ENCODE measurements at regions not wholly inside any gene's neighbourhood (a gene's known extent, or its start where the extent isn't known, plus 50 kb on each side); places are given as distances from the start of the nearest gene placed in this dataset.
A peak's percentile ranks its signal among the peaks of the same experiment; 100 is the strongest.

GRCh38 chr15:77944002-77944867 lies 133.3 kb downstream of the TBC1D2B start (continued):
- TF ChIP-seq, protein P1, sequence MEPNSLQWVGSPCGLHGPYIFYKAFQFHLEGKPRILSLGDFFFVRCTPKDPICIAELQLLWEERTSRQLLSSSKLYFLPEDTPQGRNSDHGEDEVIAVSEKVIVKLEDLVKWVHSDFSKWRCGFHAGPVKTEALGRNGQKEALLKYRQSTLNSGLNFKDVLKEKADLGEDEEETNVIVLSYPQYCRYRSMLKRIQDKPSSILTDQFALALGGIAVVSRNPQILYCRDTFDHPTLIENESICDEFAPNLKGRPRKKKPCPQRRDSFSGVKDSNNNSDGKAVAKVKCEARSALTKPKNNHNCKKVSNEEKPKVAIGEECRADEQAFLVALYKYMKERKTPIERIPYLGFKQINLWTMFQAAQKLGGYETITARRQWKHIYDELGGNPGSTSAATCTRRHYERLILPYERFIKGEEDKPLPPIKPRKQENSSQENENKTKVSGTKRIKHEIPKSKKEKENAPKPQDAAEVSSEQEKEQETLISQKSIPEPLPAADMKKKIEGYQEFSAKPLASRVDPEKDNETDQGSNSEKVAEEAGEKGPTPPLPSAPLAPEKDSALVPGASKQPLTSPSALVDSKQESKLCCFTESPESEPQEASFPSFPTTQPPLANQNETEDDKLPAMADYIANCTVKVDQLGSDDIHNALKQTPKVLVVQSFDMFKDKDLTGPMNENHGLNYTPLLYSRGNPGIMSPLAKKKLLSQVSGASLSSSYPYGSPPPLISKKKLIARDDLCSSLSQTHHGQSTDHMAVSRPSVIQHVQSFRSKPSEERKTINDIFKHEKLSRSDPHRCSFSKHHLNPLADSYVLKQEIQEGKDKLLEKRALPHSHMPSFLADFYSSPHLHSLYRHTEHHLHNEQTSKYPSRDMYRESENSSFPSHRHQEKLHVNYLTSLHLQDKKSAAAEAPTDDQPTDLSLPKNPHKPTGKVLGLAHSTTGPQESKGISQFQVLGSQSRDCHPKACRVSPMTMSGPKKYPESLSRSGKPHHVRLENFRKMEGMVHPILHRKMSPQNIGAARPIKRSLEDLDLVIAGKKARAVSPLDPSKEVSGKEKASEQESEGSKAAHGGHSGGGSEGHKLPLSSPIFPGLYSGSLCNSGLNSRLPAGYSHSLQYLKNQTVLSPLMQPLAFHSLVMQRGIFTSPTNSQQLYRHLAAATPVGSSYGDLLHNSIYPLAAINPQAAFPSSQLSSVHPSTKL (CRISPR knock-in tag; IDR thresholded peaks at IDR 0.05): peak; percentile 45; the same call in 1 of the 2 replicates
- TF ChIP-seq CAMTA2 (CRISPR knock-in tag; IDR thresholded peaks at IDR 0.05; ENCODE audit: borderline replicate concordance) (no peak), AHDC1 (CRISPR knock-in tag; IDR thresholded peaks at IDR 0.05; ENCODE audit: borderline replicate concordance) (peak; percentile 50; the same call in 1 of the 2 replicates), TEAD3 (CRISPR knock-in tag; optimal IDR thresholded peaks at IDR 0.05; ENCODE audit: borderline replicate concordance) (peak; percentile 71), ZFX (CRISPR knock-in tag; IDR thresholded peaks at IDR 0.05; ENCODE audit: low read depth) (peak; percentile 71), RBFOX2 (IDR thresholded peaks at IDR 0.05; ENCODE audit: low read depth, low read length) (peak; percentile 74), ZNF766 (CRISPR knock-in tag; IDR thresholded peaks at IDR 0.05; ENCODE audit: borderline replicate concordance) (0 out of 2 replicates have a peak, but pooled peaks have one; percentile 51), IRF2 (CRISPR knock-in tag; IDR thresholded peaks at IDR 0.05) (peak; percentile 22; the same call in 1 of the 2 replicates), MED1 (CRISPR knock-in tag; IDR thresholded peaks at IDR 0.05) (peak; percentile 86)
- TF ChIP-seq, protein P2, sequence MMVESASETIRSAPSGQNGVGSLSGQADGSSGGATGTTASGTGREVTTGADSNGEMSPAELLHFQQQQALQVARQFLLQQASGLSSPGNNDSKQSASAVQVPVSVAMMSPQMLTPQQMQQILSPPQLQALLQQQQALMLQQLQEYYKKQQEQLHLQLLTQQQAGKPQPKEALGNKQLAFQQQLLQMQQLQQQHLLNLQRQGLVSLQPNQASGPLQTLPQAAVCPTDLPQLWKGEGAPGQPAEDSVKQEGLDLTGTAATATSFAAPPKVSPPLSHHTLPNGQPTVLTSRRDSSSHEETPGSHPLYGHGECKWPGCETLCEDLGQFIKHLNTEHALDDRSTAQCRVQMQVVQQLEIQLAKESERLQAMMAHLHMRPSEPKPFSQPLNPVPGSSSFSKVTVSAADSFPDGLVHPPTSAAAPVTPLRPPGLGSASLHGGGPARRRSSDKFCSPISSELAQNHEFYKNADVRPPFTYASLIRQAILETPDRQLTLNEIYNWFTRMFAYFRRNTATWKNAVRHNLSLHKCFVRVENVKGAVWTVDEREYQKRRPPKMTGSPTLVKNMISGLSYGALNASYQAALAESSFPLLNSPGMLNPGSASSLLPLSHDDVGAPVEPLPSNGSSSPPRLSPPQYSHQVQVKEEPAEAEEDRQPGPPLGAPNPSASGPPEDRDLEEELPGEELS (CRISPR knock-in tag; IDR thresholded peaks at IDR 0.05): no peak
- TF ChIP-seq, protein P3, sequence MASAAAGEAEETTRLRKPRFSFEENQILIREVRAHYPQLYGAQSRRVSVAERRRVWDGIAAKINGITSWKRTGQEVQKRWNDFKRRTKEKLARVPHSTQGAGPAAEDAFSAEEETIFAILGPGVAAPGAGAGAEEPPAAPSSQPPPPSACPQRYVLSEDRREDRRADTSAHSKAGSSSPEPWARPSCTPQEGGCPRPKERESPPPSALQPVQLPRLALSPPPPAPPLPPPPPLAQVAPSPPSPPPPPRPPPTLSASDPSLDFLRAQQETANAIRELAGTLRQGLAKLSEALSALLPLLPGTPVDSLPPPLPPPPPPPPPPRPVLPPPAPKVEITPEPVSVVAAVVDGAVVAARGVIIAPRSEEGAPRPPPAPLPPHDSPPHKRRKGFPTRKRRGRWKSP (CRISPR knock-in tag; IDR thresholded peaks at IDR 0.05): 0 out of 2 replicates have a peak, but pooled peaks have one; percentile 34
- TF ChIP-seq, protein P4, sequence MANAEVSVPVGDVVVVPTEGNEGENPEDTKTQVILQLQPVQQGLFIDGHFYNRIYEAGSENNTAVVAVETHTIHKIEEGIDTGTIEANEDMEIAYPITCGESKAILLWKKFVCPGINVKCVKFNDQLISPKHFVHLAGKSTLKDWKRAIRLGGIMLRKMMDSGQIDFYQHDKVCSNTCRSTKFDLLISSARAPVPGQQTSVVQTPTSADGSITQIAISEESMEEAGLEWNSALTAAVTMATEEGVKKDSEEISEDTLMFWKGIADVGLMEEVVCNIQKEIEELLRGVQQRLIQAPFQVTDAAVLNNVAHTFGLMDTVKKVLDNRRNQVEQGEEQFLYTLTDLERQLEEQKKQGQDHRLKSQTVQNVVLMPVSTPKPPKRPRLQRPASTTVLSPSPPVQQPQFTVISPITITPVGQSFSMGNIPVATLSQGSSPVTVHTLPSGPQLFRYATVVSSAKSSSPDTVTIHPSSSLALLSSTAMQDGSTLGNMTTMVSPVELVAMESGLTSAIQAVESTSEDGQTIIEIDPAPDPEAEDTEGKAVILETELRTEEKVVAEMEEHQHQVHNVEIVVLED (CRISPR knock-in tag; IDR thresholded peaks at IDR 0.05; ENCODE audit: borderline replicate concordance): peak; percentile 30; the same call in 1 of the 2 replicates
